ENCODE measurements at regions not wholly inside any gene's neighbourhood (a gene's known extent, or its start where the extent isn't known, plus 50 kb on each side); places are given as distances from the start of the nearest gene placed in this dataset.

DNA sequence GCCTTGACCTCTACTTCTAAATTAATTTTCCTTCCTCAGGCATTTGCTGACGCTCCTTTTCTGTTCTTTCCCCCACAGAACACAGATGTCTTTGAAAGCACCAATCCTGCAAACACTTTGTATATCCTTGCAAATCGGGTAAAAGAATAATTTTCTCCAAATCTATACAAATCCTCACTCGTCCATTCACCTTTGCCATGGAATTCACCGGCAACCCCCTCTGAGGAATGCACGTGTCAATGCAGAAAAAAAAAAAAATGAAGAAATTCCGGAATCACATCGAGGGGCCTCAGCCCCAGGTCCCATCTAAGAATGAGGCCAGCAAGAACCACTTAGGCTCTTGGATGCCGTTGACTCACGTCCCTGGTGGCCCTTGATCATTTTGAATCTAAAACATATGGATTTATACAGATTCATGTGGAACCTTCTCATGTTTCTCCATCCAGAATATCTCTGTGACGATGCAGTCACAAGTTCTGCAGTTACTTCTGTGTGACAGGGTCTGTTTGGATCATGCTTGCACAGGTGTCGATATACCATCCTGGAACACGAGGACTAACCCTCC lies 136.9 kb downstream of the RBFOX3 start:
- H3K27ac ChIP-seq (ENCODE audit: low read depth) = no peak overlapping the region
- H3K36me3 ChIP-seq (ENCODE audit: insufficient read depth) = no peaks in the 10 kb centered on the region
- H3K4me3 ChIP-seq (ENCODE audit: low read depth, low read length) = no peak overlapping the region
- WGBS = 68% methylated on average over 12 of the region's 12 CpGs
- H3K4me1 ChIP-seq (ENCODE audit: insufficient read depth) = no peaks in the 10 kb centered on the region
- no peak for DNase-seq (ENCODE audit: extremely low spot score)

- DNase-seq (ENCODE audit: extremely low spot score) = no peak
- no peaks in the 10 kb centered on the region for H3K4me1 ChIP-seq (ENCODE audit: insufficient read depth)
- no peak overlapping the region for H3K4me3 ChIP-seq (ENCODE audit: low read depth, low read length)
- H3K36me3 ChIP-seq (ENCODE audit: insufficient read depth) = no peaks in the 10 kb centered on the region
- WGBS = 65% methylated on average over 14 of the region's 14 CpGs
- no peak overlapping the region for H3K27ac ChIP-seq (ENCODE audit: low read depth)
Measured at GRCh38 chr17:79473111-79473875, 137.6 kb downstream of the RBFOX3 start.

GRCh38 chr17:79470754-79471153 lies 140.1 kb downstream of the RBFOX3 start:
- WGBS = 56% methylated on average over 4 of the region's 4 CpGs
- Histone ChIP-seq H3K36me3 (ENCODE audit: insufficient read depth) (no peaks in the 10 kb centered on the region), H3K4me1 (ENCODE audit: insufficient read depth) (no peaks in the 10 kb centered on the region), H3K4me3 (ENCODE audit: low read depth, low read length) (no peak overlapping the region), H3K27ac (ENCODE audit: low read depth) (no peak overlapping the region)
- DNase-seq (ENCODE audit: extremely low spot score) = no peak

DNA sequence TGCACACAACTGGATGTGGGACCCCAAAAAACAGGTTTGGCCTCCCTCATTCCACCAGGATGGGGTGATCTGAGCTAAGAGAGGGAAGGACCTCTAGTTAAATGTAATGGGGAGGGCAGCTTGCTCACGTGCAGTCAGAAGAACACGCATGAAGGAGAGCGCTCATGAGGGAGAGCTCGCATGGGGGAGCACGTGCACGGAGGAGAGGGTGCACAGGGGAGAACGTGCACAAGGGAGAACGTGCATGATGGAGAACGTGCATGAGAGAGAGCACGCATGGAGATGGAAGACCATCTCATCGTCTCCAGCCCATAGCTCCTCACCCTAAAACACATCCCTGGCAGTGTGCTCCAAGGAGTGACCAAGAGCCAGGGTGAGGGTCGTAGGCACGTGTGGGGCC lies 141.2 kb downstream of the RBFOX3 start:
- WGBS = 88% methylated on average over 13 of the region's 13 CpGs
- Histone ChIP-seq H3K27ac (ENCODE audit: low read depth) (no peak overlapping the region), H3K4me3 (ENCODE audit: low read depth, low read length) (no peak overlapping the region), H3K4me1 (ENCODE audit: insufficient read depth) (no peaks in the 10 kb centered on the region), H3K36me3 (ENCODE audit: insufficient read depth) (no peaks in the 10 kb centered on the region)
- no peak for DNase-seq (ENCODE audit: extremely low spot score)

DNA sequence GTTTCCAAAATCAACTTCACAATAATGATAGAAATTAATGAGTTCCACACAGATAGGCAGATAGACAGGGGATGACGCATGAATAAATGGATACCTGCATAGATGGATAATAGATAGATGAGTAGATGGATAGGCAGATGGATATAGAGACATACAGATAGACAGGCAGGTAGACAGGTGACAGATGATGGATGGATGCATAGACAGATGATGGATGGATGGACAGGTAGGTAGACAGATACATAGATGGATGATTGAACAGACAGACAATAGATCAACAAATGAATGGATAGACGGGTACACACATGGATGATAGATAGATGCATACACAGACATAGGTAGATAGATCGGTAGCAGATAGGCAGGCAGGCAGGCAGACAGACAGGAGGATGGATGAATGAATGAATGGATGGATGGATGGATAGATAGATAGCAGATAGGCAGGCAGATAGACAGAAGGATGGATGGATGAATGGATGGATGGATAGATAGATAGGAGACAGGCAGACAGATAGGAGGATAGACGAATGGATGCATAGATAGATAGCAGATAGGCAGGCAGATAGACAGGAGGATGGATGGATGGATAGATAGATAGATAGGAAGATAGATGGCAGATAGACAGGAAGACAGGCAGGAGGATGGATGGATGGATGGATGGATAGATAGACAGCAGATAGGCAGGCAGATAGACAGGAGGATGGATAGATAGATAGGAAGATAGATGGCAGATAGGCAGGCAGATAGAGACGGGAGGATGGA lies 142.5 kb downstream of the RBFOX3 start:
- no peaks in the 10 kb centered on the region for H3K36me3 ChIP-seq (ENCODE audit: insufficient read depth)
- H3K4me1 ChIP-seq (ENCODE audit: insufficient read depth) = no peaks in the 10 kb centered on the region
- WGBS = 91% methylated on average over 5 of the region's 5 CpGs
- DNase-seq (ENCODE audit: extremely low spot score) = no peak
- H3K4me3 ChIP-seq (ENCODE audit: low read depth, low read length) = no peak overlapping the region
- H3K27ac ChIP-seq (ENCODE audit: low read depth) = no peak overlapping the region

DNA sequence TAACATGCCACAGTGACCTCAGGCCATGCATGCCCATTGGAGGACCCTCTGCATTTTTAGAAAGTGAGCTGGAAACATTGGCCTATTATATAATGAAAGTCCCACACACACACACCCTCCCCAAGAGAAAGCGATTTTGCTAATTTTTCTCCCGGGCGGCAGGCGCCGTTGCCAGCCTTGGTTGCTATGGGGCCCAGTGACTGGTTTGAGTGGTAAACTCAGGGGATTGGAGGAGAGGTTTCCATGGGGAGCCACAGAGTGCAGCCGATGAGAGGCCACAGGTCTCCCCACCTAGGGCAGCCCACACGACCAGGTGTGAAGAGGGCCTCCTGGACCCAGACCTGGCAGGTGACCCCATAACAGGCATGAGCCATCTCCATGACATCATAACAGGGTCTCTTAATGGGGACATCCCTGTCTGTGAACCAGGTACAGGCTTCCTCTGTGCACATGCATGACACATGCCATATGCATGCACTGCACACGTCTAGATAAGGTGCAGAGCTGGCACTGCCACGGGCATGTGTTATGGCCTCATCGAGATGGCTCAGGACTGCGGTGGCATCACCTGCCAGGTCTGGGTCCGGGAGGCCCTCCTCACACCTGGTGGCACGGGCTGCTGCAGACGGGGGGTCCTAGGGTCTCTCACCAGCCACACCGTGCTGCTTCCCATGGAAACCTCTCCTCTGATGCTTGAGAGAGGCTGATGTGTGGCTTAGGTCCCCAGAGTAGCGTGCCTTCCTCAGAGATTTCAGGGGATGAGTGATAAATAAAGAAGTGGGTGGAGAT lies 144.1 kb downstream of the RBFOX3 start:
- 85% methylated on average over 16 of the region's 16 CpGs for WGBS
- no peak overlapping the region for H3K4me3 ChIP-seq (ENCODE audit: low read depth, low read length)

DNA sequence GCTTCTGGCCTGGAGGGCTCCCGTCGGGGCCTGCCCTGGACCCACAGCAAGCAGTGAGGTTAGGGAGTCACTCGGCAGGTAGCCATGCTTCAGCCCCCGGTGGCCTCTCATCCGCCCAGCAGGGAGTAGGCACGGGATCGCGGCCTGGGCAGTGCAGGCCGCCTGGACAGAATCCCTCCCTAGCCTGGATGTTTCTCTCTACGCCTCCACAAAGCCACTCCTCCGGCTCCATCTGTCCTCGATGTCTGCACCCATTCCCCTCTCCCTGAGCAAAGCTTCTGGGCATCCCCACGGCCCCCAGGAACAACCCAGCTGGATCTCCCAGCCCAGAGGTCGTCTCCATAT lies 145.2 kb downstream of the RBFOX3 start:
- Histone ChIP-seq H3K27ac (ENCODE audit: low read depth) (no peak overlapping the region), H3K36me3 (ENCODE audit: insufficient read depth) (no peaks in the 10 kb centered on the region), H3K4me3 (ENCODE audit: low read depth, low read length) (no peak overlapping the region), H3K4me1 (ENCODE audit: insufficient read depth) (no peaks in the 10 kb centered on the region)
- WGBS = 71% methylated on average over 14 of the region's 14 CpGs
- no peak for DNase-seq (ENCODE audit: extremely low spot score)

More for the DNA sequence above, 144.1 kb downstream of the RBFOX3 start:
- Histone ChIP-seq H3K36me3 (ENCODE audit: insufficient read depth) (no peaks in the 10 kb centered on the region), H3K27ac (ENCODE audit: low read depth) (no peak overlapping the region), H3K4me1 (ENCODE audit: insufficient read depth) (no peaks in the 10 kb centered on the region)
- no peak for DNase-seq (ENCODE audit: extremely low spot score)

DNA sequence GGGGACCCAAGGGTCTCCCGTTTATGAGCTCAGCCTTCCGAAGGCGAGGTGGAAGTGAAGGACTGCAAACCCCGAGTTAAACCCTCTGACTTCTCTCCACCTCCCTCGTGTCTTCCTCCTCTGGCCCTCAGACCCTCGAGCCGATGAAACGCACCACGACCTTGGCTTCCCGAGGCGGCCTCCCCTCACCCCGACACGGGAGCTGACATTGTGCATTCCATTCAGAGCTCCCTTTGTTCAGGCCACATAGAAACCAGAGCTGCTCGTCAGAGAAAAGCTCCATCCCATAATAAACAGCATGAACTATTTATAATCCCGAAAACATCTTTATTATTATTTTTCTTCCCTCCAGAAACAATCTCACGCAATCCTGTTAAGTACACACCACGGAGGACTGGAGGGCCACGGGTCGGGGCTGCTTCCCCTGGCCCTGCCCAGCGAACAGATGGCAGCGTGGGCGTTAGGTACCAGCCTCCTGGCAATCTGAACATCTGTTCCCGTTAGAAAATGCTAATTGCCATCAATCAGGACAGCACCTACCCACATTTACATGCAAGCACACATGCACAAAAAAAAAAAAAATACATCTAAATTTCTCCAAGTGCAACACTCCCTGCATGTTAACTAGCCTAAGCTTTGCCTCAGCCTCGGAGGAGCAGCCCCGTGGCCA lies 145.7 kb downstream of the RBFOX3 start:
- no peak overlapping the region for H3K27ac ChIP-seq (ENCODE audit: low read depth)
- H3K4me3 ChIP-seq (ENCODE audit: low read depth, low read length) = no peak overlapping the region
- no peaks in the 10 kb centered on the region for H3K36me3 ChIP-seq (ENCODE audit: insufficient read depth)
- DNase-seq (ENCODE audit: extremely low spot score) = no peak
- no peaks in the 10 kb centered on the region for H3K4me1 ChIP-seq (ENCODE audit: insufficient read depth)
- 61% methylated on average over 25 of the region's 25 CpGs for WGBS

DNA sequence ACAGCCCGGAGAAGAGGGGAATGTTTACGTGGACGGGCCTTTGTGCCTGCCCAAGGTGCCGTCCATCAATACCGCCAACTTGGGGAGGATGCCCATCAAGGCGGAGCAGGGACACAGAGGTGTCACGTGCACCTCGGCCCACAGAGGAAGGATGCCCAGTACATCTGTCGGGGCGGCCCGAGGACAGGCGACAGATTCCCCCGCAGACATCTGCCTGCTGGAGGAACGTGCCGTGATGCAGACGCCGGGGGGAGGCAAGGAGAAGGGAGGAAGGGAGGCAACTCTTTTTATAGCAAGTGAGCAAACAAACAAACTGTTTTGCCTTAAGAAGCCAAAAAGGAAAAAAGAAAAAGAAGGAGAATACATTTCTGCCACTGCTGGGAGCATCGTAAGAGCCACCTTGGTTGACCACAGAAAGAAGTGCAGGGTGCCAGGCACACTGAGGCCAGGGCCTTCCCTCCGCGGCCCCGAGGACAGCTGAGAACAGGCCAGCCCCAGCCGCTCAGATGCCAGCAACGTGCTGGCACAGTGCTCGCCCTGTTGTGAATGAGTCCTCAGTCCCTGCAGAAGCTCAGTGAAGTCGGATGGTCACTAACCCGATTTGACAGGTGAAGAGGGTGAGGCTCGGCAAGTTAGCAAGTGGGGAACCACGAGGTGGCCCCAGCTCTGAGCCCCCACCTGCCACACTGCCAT lies 146.4 kb downstream of the RBFOX3 start:
- no peaks in the 10 kb centered on the region for H3K36me3 ChIP-seq (ENCODE audit: insufficient read depth)
- H3K4me3 ChIP-seq (ENCODE audit: low read depth, low read length) = no peak overlapping the region
- H3K27ac ChIP-seq (ENCODE audit: low read depth) = no peak overlapping the region
- WGBS = 72% methylated on average over 28 of the region's 28 CpGs
- H3K4me1 ChIP-seq (ENCODE audit: insufficient read depth) = no peaks in the 10 kb centered on the region
- DNase-seq (ENCODE audit: extremely low spot score) = no peak

DNA sequence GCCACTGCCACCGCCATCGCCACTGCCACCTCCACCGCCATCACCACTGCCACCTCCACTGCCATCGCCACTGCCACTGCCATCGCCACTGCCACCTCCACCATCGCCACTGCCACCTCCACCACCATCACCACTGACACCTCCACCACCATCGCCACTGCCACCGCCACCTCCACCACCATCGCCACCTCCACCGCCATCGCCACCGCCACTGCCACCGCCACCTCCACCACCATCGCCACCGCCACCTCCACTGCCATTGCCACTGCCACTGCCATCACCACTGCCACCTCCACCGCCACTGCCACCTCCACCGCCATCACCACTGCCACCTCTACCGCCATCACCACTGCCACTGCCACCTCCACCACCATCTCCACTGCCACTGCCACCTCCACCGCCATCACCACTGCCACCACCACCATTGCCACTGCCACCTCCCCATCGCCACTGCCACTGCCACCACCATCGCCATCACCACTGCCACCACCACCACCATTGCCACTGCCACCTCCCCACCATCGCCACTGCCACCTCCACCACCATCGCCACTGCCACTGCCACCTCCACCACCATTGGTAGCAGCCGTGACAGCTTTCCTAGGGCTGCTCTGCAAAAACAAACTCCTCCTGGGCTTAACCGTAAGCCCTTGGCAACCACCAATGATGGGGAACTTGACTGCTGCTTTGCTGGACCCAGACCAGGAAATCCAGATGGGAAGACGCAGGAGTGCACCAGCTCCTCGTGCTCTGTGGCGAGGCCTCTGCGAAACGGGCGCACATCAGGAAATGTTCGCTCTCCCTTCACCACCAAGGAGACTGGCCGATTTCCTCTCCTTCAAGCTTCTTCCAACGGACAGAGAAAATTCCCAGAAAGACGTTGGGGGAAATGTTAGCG lies 147.2 kb downstream of the RBFOX3 start:
- Histone ChIP-seq H3K4me3 (ENCODE audit: low read depth, low read length) (no peak overlapping the region), H3K4me1 (ENCODE audit: insufficient read depth) (no peaks in the 10 kb centered on the region), H3K36me3 (ENCODE audit: insufficient read depth) (no peaks in the 10 kb centered on the region), H3K27ac (ENCODE audit: low read depth) (no peak overlapping the region)
- DNase-seq (ENCODE audit: extremely low spot score) = no peak
- 91% methylated on average over 36 of the region's 36 CpGs for WGBS

DNA sequence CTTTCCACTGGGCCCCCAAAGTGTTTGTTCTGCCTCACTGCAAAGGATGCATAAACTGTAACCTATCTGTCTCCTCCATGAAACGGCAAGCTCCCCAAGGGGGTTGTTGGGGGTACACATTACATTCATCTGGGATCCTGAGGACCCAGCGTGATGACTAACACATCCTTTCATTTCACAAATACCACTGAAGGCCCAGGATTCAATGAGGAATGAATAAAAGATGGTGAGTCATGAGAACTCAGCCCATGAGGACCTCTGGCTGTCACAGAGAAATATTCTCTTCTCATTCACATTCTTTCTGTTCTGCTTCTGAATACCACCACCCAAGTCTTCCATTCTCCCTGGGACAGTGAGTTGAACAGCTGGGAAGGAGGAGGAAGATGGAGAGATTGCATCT lies 149.8 kb downstream of the RBFOX3 start:
- Histone ChIP-seq H3K4me1 (ENCODE audit: insufficient read depth) (no peaks in the 10 kb centered on the region), H3K27ac (ENCODE audit: low read depth) (no peak overlapping the region), H3K36me3 (ENCODE audit: insufficient read depth) (no peaks in the 10 kb centered on the region), H3K4me3 (ENCODE audit: low read depth, low read length) (no peak overlapping the region)
- 69% methylated on average over 2 of the region's 2 CpGs for WGBS
- no peak for DNase-seq (ENCODE audit: extremely low spot score)

GRCh38 chr17:79459846-79460245 lies 151.0 kb downstream of the RBFOX3 start:
- DNase-seq (ENCODE audit: extremely low spot score) = no peak
- Histone ChIP-seq H3K27ac (ENCODE audit: low read depth) (no peak overlapping the region), H3K4me3 (ENCODE audit: low read depth, low read length) (no peak overlapping the region), H3K4me1 (ENCODE audit: insufficient read depth) (no peaks in the 10 kb centered on the region), H3K36me3 (ENCODE audit: insufficient read depth) (no peaks in the 10 kb centered on the region)
- WGBS = 83% methylated on average over 4 of the region's 4 CpGs

All from urinary bladder (tissue), 3 donors.